Colonic mucosa (tissue), 4 donors: ENCODE measurements at regions not wholly inside any gene's neighbourhood (a gene's known extent, or its start where the extent isn't known, plus 50 kb on each side); places are given as distances from the start of the nearest gene placed in this dataset.

ENCODE experiments used
- DNase-seq: peaks from one replicate; pipeline ENCODE4 v3.0.0-alpha.2; 2020
- H3K27ac ChIP-seq: fragments of 200-600 bp; one replicate; pipeline ENCODE4 v1.8.0; 2021
- H3K27me3 ChIP-seq: fragments of 200-600 bp; one replicate; pipeline ENCODE4 v1.8.0; 2021
- H3K36me3 ChIP-seq: fragments of 200-600 bp; one replicate; pipeline ENCODE4 v1.8.0; 2021
- H3K4me1 ChIP-seq: fragments of 200-600 bp; one replicate; pipeline ENCODE4 v1.8.0; 2021; ENCODE audit warnings: mild to moderate bottlenecking
- H3K4me3 ChIP-seq: fragments of 200-600 bp; one replicate; pipeline ENCODE4 v1.8.0; 2021
- H3K9ac ChIP-seq, 2 donors: one replicate each; pipeline ENCODE4 v1.7.0; 2013; ENCODE audit warnings: control low read depth in 2 of 2, low read depth in 2 of 2, low read length in 2 of 2
- H3K9me3 ChIP-seq: fragments of 200-600 bp; one replicate; pipeline ENCODE4 v1.8.0; 2021
- intact Hi-C: fragments of 100-400 bp; cut with DNase I; formaldehyde crosslinking; loops from one replicate; pipeline ENCODE4 v1.14.1; 2022
- TF ChIP-seq, protein P1 (sequence below): fragments of 200-600 bp; IDR thresholded peaks from one replicate; pipeline ENCODE4 v1.8.0; 2022; ENCODE audit warnings: antibody characterized with exemption, mild to moderate bottlenecking
- donor health status: healthy.
- donor health status: DM: no; HTN: no; CAD: no.
- donor health status: DM: no; HTN: no; CAD: no.

DNA sequence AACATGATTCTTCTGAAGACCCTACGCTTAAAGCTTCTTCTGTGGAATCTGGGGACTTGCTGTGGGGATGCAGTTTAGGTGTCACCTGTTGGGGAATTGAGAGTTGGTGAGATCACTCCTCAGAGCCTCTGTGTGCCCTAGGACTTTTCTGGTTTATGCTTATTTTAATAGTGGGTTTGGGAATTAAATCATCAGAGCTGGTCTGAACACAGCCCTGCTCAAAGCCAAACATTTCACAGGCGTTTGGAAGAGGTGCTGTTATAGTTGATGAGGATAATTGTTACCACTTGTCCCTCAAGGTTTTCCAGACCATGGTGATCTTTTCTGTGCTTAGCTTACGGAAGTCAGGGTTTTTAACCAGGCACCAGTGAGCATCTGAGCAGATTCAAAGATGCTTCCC is 106.1 kb downstream of the EBLN1 start:
- H3K9ac ChIP-seq, result no peak overlapping the region
- DNase-seq, result no peak
- intact Hi-C loops, result no loop called here
- H3K36me3 ChIP-seq, result no peaks in the 10 kb centered on the region
- H3K27me3 ChIP-seq, result no peaks in the 10 kb centered on the region
- H3K9me3 ChIP-seq, result no peaks in the 10 kb centered on the region
- H3K4me1 ChIP-seq, result no peaks in the 10 kb centered on the region
- H3K27ac ChIP-seq, result no peak overlapping the region
- H3K4me3 ChIP-seq, result no peak overlapping the region
- TF ChIP-seq, protein P1, sequence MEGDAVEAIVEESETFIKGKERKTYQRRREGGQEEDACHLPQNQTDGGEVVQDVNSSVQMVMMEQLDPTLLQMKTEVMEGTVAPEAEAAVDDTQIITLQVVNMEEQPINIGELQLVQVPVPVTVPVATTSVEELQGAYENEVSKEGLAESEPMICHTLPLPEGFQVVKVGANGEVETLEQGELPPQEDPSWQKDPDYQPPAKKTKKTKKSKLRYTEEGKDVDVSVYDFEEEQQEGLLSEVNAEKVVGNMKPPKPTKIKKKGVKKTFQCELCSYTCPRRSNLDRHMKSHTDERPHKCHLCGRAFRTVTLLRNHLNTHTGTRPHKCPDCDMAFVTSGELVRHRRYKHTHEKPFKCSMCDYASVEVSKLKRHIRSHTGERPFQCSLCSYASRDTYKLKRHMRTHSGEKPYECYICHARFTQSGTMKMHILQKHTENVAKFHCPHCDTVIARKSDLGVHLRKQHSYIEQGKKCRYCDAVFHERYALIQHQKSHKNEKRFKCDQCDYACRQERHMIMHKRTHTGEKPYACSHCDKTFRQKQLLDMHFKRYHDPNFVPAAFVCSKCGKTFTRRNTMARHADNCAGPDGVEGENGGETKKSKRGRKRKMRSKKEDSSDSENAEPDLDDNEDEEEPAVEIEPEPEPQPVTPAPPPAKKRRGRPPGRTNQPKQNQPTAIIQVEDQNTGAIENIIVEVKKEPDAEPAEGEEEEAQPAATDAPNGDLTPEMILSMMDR, result no peak

DNA sequence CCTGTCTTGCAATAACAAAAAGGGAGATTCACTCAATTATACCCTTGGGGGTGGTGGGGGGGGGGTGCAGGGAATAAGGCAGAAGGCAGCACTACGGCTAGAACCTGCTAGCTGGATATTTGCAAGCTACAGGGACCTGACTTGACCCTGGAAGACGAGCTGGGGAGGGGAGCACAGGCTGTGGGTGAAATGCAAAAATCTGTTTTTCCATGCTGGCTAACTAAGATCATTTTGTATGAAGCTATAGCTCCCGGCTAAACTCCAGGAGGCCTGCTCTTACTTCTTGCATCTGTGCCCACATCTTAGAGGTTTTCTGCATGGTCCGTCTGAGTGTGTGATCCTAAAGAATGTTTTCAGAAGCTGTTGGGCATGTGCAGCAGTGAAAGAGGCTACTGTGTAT is 106.6 kb downstream of the EBLN1 start:
- no peaks in the 10 kb centered on the region for H3K9me3 ChIP-seq
- intact Hi-C loops, result no loop called here
- TF ChIP-seq, protein P1, result no peak
- H3K9ac ChIP-seq, result no peak overlapping the region
- H3K36me3 ChIP-seq, result no peaks in the 10 kb centered on the region
- H3K27ac ChIP-seq, result no peak overlapping the region
- no peaks in the 10 kb centered on the region for H3K27me3 ChIP-seq
- no peaks in the 10 kb centered on the region for H3K4me1 ChIP-seq
- no peak overlapping the region for H3K4me3 ChIP-seq
- DNase-seq, result no peak

DNA sequence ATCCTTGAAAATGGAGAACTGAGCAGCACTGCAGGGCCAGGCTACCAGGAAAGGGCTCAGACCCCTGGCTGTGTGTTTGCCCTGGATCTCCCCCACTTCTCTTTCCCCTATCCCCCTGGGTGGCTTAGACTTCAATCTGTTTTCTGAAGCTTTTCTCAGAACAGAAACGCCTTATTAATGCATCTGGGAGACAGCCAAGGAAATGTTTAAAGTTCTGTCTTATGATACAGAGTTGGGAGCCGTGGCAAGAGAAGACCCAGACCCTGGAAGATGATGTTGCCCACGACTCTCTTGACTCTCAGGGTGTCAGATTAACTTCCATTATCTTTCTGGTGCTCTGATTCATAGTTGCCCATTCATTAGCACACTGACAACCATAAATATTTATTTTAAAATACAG is 107.1 kb downstream of the EBLN1 start:
- intact Hi-C loops, result no loop called here
- no peak for DNase-seq

DNA sequence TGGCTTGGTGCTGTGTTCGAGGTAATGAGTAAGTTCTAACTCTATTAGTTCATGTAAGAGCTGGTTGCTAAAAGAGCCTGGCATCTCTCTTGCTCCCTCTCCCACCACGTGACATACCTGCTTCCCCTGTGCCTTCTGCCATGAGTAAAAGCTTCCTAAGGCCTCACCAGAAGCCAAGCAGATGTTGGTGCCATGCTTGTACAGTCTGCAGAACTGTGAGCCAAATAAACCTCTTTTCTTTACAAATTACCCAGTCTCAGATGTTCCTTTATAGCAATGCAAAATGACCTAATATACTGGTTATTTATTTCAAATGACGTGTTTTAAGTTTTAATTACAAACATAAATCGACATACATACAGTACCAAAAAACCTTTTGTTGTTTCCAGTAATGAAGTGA is 101.7 kb upstream of the DNAJC1 start:
- no peaks in the 10 kb centered on the region for H3K4me1 ChIP-seq
- H3K27me3 ChIP-seq, result no peaks in the 10 kb centered on the region
- H3K27ac ChIP-seq, result no peak overlapping the region
- H3K9ac ChIP-seq, result no peak overlapping the region
- no peaks in the 10 kb centered on the region for H3K9me3 ChIP-seq
- no peak overlapping the region for H3K4me3 ChIP-seq
- no peaks in the 10 kb centered on the region for H3K36me3 ChIP-seq
- intact Hi-C loops, result no loop called here
- DNase-seq, result no peak
- TF ChIP-seq, protein P1, result no peak

More for the DNA sequence above, 107.1 kb downstream of the EBLN1 start:
- TF ChIP-seq, protein P1, result no peak
- H3K27ac ChIP-seq, result no peak overlapping the region
- no peak overlapping the region for H3K4me3 ChIP-seq
- no peaks in the 10 kb centered on the region for H3K27me3 ChIP-seq
- H3K4me1 ChIP-seq, result no peaks in the 10 kb centered on the region
- no peak overlapping the region for H3K9ac ChIP-seq
- no peaks in the 10 kb centered on the region for H3K9me3 ChIP-seq
- no peaks in the 10 kb centered on the region for H3K36me3 ChIP-seq

DNA sequence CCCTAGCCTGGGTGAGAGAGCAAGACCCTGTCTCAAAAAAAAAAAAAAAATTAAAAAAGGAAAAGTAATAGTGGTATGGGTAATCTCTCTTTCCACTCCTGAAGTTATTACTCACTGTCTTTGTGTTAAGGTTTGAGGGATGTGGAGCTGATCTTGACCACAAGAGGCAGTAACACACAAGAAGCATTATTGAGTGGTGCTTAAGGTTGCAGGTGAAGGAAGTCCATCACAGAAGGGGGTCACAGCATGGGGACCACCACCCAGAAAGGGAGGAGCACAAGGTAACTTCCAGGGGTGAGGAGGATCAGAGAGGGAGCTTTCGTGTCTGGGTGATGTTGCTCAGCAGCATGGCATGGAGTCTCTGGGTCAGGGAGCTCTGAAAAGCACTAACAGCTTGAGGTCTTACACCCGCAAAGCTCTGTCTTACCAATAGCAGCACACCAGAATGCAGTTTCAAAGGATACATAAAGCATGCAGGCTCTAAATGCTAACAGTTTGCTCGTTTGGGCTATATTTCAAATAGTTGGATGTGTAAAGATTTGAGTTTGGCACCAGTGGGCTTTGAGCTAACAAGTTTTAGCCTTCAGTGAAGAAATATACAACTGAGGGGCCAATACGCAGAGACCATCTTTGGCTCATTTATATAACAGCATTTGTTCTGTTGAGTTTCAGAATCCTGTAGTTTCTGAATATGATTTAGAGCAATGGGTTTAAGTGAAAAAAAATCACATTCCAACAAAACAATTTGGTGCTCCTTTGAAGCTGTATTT is 100.4 kb upstream of the DNAJC1 start:
- no peaks in the 10 kb centered on the region for H3K4me1 ChIP-seq
- H3K27ac ChIP-seq, result no peak overlapping the region
- TF ChIP-seq, protein P1, result no peak
- no peaks in the 10 kb centered on the region for H3K36me3 ChIP-seq
- no peak overlapping the region for H3K9ac ChIP-seq
- H3K27me3 ChIP-seq, result no peaks in the 10 kb centered on the region
- H3K4me3 ChIP-seq, result no peak overlapping the region
- intact Hi-C loops, result no loop called here
- no peaks in the 10 kb centered on the region for H3K9me3 ChIP-seq
- no peak for DNase-seq
